Lung (tissue), 11 donors: ENCODE measurements at regions not wholly inside any gene's neighbourhood (a gene's known extent, or its start where the extent isn't known, plus 50 kb on each side); places are given as distances from the start of the nearest gene placed in this dataset.

Experiments used
- ATAC-seq: fragments of 200-7000 bp; cut with Tn5 transposase; one replicate; pipeline ENCODE4 v1.9.1; 2020; ENCODE audit warnings: moderate number of reproducible peaks; ENCODE audit not compliant: insufficient read depth, low FRiP score
- DNase-seq, 3 donors: peaks; one replicate each; pipeline ENCODE4 v3.0.0-alpha.2; 2013 to 2017
- H3K27ac ChIP-seq, 2 donors: one replicate each; pipeline ENCODE4 v1.5.1; 2013; ENCODE audit warnings: mild to moderate bottlenecking in 2 of 2, moderate library complexity in 2 of 2, control low read depth in 1 of 2, inconsistent platforms in 1 of 2, low read depth in 1 of 2, low read length in 1 of 2
- H3K27me3 ChIP-seq, 3 donors: one replicate each; pipeline ENCODE4 v1.5.1; 2013; ENCODE audit warnings: low read length in 2 of 3; ENCODE audit not compliant: control insufficient read depth in 3 of 3, insufficient read depth in 3 of 3
- H3K36me3 ChIP-seq, 4 donors: one replicate each; pipeline ENCODE4 v1.5.1; 2013; ENCODE audit warnings: low read length in 4 of 4, mild to moderate bottlenecking in 1 of 4, moderate library complexity in 1 of 4; ENCODE audit not compliant: control insufficient read depth in 4 of 4, insufficient read depth in 4 of 4
- H3K4me1 ChIP-seq, 5 donors: one replicate each; pipeline ENCODE4 v1.5.1; 2013; ENCODE audit warnings: low read length in 5 of 5, mild to moderate bottlenecking in 2 of 5, moderate library complexity in 1 of 5; ENCODE audit not compliant: control insufficient read depth in 5 of 5, insufficient read depth in 5 of 5
- H3K4me3 ChIP-seq: one replicate; pipeline ENCODE4 v1.5.1; 2013; ENCODE audit warnings: mild to moderate bottlenecking, control low read depth, moderate library complexity
- H3K9ac ChIP-seq, 2 donors: one replicate each; pipeline ENCODE4 v1.5.1; 2013; ENCODE audit warnings: low read length in 2 of 2, control low read depth in 1 of 2; ENCODE audit not compliant: insufficient read depth in 1 of 2
- H3K9me3 ChIP-seq, 4 donors: one replicate each; pipeline ENCODE4 v1.5.1; 2013; ENCODE audit warnings: low read length in 3 of 4, mild to moderate bottlenecking in 1 of 4, moderate library complexity in 1 of 4; ENCODE audit not compliant: control insufficient read depth in 4 of 4, insufficient read depth in 3 of 4
- CTCF ChIP-seq: IDR thresholded peaks from 2 replicates; pipeline ENCODE4 v1.5.1; 2012; ENCODE audit warnings: mild to moderate bottlenecking; ENCODE audit errors: control extremely low read depth, extremely low read depth
- WGBS, 2 donors: extraction: QIAGEN DNeasy Blood & Tissue Kit; methylation state at CpG; one replicate each; pipeline ENCODE4 v1.1.7; 2013; 5-methylcytosine and 5-hydroxymethylcytosine counted together
- donor health status: control.
- donor health status: control.
- donor health status: Bipolar disorder and iron deficiency.
- donor health status: healthy.
- donor health status: DM: yes; HTN: yes; CAD: no.

- Histone ChIP-seq H3K27me3 (no peaks in the 10 kb centered on the region), H3K36me3 (no peaks in the 10 kb centered on the region), H3K4me1 (no peaks in the 10 kb centered on the region), H3K9ac (no peak overlapping the region), H3K27ac (no peak overlapping the region), H3K4me3 (no peak overlapping the region), H3K9me3 (no peaks in the 10 kb centered on the region)
- 36 to 68% methylated on average over 1 of the region's 1 CpG for WGBS, 2 donors
- no peak for TF ChIP-seq CTCF
- DNase-seq (no peak), ATAC-seq (no peak)
Measured at GRCh38 chr13:79211377-79211776, 194.7 kb downstream of the RBM26 start.

- Histone ChIP-seq H3K36me3 (no peaks in the 10 kb centered on the region), H3K27me3 (no peaks in the 10 kb centered on the region), H3K9ac (no peak overlapping the region), H3K4me1 (no peaks in the 10 kb centered on the region), H3K27ac (no peak overlapping the region), H3K4me3 (no peak overlapping the region), H3K9me3 (peaks cover 0 to 2% (median 0%) of the 10 kb centered on the region in 4 donors)
- ATAC-seq (no peak), DNase-seq (no peak)
- no peak for TF ChIP-seq CTCF
- 75 to 79% methylated on average over 2 of the region's 2 CpGs for WGBS, 2 donors
Measured at GRCh38 chr13:79197933-79198332, 208.1 kb downstream of the RBM26 start.

GRCh38 chr13:79196843-79197242, 209.2 kb downstream of the RBM26 start:
- Histone ChIP-seq H3K4me3 (no peak overlapping the region), H3K27ac (no peak overlapping the region), H3K4me1 (no peaks in the 10 kb centered on the region), H3K36me3 (no peaks in the 10 kb centered on the region), H3K9ac (no peak overlapping the region), H3K9me3 (peaks cover 0 to 2% (median 0%) of the 10 kb centered on the region in 4 donors), H3K27me3 (no peaks in the 10 kb centered on the region)
- TF ChIP-seq CTCF, result no peak
- ATAC-seq (no peak), DNase-seq (no peak)
- 82 to 88% methylated on average over 3 of the region's 3 CpGs for WGBS, 2 donors

GRCh38 chr13:79196366-79196765, 209.7 kb downstream of the RBM26 start:
- H3K27me3 ChIP-seq, result no peaks in the 10 kb centered on the region
- peaks cover 0 to 2% (median 0%) of the 10 kb centered on the region in 4 donors for H3K9me3 ChIP-seq
- H3K9ac ChIP-seq, result no peak overlapping the region
- no peak overlapping the region for H3K27ac ChIP-seq
- no peak for ATAC-seq
- WGBS, 2 donors, result 89 to 91% methylated on average over 3 of the region's 3 CpGs
- no peak for DNase-seq
- no peak for TF ChIP-seq CTCF
- no peaks in the 10 kb centered on the region for H3K36me3 ChIP-seq
- H3K4me1 ChIP-seq, result no peaks in the 10 kb centered on the region
- no peak overlapping the region for H3K4me3 ChIP-seq
